Hippocampal formation (tissue), 2 donors: ENCODE measurements at regions not wholly inside any gene's neighbourhood (a gene's known extent, or its start where the extent isn't known, plus 50 kb on each side); places are given as distances from the start of the nearest gene placed in this dataset.
"Not testable (repeated sequence)": the region's sequence is repeated elsewhere in the genome, so short reads cannot be mapped to it uniquely, and the experiment has no call there.

Experiments
- DNase-seq, 2 donors: peaks; one replicate each; lab custom pipeline; 2025; lab: John Stamatoyannopoulos, UW

- no peak for DNase-seq
These were observed 578.2 kb downstream of the MEI4 start for GRCh38 chr6:78231002-78231401.

- no peak for DNase-seq
These were observed 590.7 kb downstream of the MEI4 start for GRCh38 chr6:78243519-78243918.

- DNase-seq = no peak
These were observed 599.1 kb downstream of the MEI4 start for GRCh38 chr6:78251931-78252330.

- DNase-seq = no peak
These were observed 600.8 kb downstream of the MEI4 start for GRCh38 chr6:78253618-78254017.

- DNase-seq = no peak
These were observed 607.1 kb downstream of the MEI4 start for GRCh38 chr6:78259935-78260334.

- DNase-seq = not testable (repeated sequence)
These were observed 606.9 kb upstream of the IRAK1BP1 start for GRCh38 chr6:78260427-78260826.

GRCh38 chr6:78268591-78269452 is 598.5 kb upstream of the IRAK1BP1 start:
- DNase-seq = no peak

GRCh38 chr6:78300885-78301284 is 566.5 kb upstream of the IRAK1BP1 start:
- DNase-seq = no peak

- no peak for DNase-seq
These were observed 564.9 kb upstream of the IRAK1BP1 start for GRCh38 chr6:78302411-78302810.

- no peak for DNase-seq
These were observed 559.3 kb upstream of the IRAK1BP1 start for GRCh38 chr6:78308025-78308424.

- no peak for DNase-seq
These were observed 545.1 kb upstream of the IRAK1BP1 start for GRCh38 chr6:78322068-78322845.

- no peak for DNase-seq
These were observed 543.1 kb upstream of the IRAK1BP1 start for GRCh38 chr6:78324213-78324612.

- DNase-seq = no peak
These were observed 526.6 kb upstream of the IRAK1BP1 start for GRCh38 chr6:78340755-78341154.

GRCh38 chr6:78345882-78346281 is 521.5 kb upstream of the IRAK1BP1 start:
- DNase-seq = no peak

- no peak for DNase-seq
These were observed 520.0 kb upstream of the IRAK1BP1 start for GRCh38 chr6:78347191-78347916.

- DNase-seq = no peak
These were observed 514.3 kb upstream of the IRAK1BP1 start for GRCh38 chr6:78353040-78353439.

GRCh38 chr6:78363688-78364087 is 503.7 kb upstream of the IRAK1BP1 start:
- no peak for DNase-seq

- no peak for DNase-seq
These were observed 501.9 kb upstream of the IRAK1BP1 start for GRCh38 chr6:78365473-78365872.

GRCh38 chr6:78377056-78377455 is 490.3 kb upstream of the IRAK1BP1 start:
- DNase-seq = no peak

GRCh38 chr6:78379982-78380381 is 487.4 kb upstream of the IRAK1BP1 start:
- DNase-seq = no peak

GRCh38 chr6:78380541-78380940 is 486.8 kb upstream of the IRAK1BP1 start:
- no peak for DNase-seq

GRCh38 chr6:78383968-78384367 is 483.4 kb upstream of the IRAK1BP1 start:
- DNase-seq = no peak
